ENCODE measurements at regions not wholly inside any gene's neighbourhood (a gene's known extent, or its start where the extent isn't known, plus 50 kb on each side); places are given as distances from the start of the nearest gene placed in this dataset.
"Not testable (repeated sequence)": the region's sequence is repeated elsewhere in the genome, so short reads cannot be mapped to it uniquely, and the experiment has no call there.

DNA sequence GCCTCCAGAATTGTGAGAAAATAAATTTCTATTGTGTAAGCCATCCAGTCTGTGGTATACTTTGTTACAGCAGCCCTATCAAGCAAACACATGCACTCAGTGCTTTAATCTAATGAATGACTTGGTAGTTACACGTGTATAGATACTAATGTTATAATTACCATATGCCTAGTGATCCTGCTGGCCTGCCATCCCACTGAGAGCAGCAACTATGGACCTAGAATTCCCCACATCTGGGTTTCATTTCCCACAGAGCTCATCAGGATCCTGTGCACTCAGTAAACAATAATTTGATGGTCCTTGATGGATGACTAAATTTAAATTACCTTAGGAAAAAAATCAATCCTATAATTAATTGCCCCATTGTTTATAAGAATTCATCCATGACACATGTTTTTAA, 86.5 kb upstream of the RGS1 start:
- TF ChIP-seq, protein P1, sequence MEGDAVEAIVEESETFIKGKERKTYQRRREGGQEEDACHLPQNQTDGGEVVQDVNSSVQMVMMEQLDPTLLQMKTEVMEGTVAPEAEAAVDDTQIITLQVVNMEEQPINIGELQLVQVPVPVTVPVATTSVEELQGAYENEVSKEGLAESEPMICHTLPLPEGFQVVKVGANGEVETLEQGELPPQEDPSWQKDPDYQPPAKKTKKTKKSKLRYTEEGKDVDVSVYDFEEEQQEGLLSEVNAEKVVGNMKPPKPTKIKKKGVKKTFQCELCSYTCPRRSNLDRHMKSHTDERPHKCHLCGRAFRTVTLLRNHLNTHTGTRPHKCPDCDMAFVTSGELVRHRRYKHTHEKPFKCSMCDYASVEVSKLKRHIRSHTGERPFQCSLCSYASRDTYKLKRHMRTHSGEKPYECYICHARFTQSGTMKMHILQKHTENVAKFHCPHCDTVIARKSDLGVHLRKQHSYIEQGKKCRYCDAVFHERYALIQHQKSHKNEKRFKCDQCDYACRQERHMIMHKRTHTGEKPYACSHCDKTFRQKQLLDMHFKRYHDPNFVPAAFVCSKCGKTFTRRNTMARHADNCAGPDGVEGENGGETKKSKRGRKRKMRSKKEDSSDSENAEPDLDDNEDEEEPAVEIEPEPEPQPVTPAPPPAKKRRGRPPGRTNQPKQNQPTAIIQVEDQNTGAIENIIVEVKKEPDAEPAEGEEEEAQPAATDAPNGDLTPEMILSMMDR (IDR thresholded peaks at IDR 0.05; ENCODE audit: borderline replicate concordance, control extremely low read depth, extremely low read depth, insufficient read depth, missing control alignments): no peak
- in situ Hi-C loops (cut with MboI; ENCODE audit: low sequenced_read_pairs, unreplicated experiment): no loop called here
- DNase-seq (ENCODE audit: low spot score): no peak

DNA sequence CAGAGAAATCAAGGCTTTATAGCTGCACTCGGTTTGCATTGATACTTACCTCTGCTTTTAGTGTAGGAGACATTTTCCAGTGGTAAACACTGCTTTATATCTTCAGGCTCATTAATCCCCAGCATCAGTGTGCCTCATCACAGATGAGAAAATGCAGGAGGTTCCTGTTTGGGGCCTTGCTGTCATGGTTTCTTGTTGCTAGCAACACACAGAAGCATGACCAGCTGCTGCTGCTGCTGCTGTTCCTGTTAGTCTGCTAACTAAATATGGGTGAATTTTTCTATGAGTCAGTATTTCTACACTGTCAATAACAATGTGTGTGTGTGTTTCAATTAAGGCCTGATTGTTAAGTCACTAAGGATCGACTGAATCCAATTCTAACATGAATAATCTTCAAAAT, 85.8 kb upstream of the RGS1 start:
- DNase-seq (ENCODE audit: low spot score): peak; percentile 11
- in situ Hi-C loops (cut with MboI; ENCODE audit: low sequenced_read_pairs, unreplicated experiment): no loop called here
- TF ChIP-seq, protein P1 (IDR thresholded peaks at IDR 0.05; ENCODE audit: borderline replicate concordance, control extremely low read depth, extremely low read depth, insufficient read depth, missing control alignments): no peak

DNA sequence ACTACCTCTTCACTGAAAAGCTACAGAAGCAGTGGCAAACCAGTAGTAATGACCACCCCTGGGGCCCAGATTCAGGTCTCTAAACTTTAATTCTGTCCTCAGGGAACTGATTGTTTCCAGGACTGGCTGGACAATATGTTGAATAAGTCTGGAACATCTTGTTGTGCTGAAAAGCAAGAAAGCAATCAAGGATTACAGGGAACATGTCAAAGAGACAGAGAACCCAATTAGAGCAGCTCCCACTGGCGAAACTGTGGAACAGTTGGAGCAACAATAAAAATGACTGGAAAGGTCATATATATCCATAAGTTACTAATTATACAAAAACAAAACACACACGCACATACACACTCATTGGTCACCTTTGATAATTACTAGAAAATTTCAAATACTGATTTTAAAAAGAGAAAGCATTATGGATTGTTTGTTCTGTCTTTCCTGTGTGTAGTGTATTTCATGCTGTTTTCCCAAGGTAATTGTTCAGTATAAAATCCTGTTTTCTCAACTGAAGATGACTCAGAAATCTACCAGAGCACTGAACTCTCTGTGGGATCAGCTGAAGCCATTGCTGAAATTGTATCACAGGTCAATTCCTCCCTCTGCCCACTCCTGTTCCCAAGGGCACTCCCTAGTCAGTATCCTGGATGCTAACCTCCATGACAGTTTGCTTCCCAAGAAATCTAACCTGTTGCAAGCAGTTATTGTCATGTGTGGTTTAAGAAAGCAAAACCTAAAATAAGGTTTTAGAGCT, 83.6 kb upstream of the RGS1 start:
- TF ChIP-seq, protein P1 (IDR thresholded peaks at IDR 0.05; ENCODE audit: borderline replicate concordance, control extremely low read depth, extremely low read depth, insufficient read depth, missing control alignments): no peak
- in situ Hi-C loops (cut with MboI; ENCODE audit: low sequenced_read_pairs, unreplicated experiment): no loop called here
- no peak for DNase-seq (ENCODE audit: low spot score)

DNA sequence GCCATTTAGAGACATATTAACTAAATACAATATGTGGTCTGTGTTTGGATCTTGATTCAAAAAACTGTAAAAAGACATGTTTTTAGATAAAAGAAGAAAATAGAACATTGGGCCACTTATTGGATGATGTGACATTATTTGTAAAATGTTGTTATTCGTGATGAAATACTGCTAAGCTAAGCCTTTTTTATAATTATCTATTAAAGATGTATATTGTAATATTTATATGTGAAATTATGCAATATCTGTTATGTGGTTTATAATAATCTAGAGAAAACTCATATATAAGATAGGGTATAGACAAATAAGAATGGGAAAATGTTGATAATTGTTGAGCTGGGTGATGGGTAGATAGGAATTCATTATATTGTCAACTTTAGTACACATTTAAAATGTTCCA, 82.0 kb upstream of the RGS1 start:
- in situ Hi-C loops (cut with MboI; ENCODE audit: low sequenced_read_pairs, unreplicated experiment): no loop called here
- TF ChIP-seq, protein P1 (IDR thresholded peaks at IDR 0.05; ENCODE audit: borderline replicate concordance, control extremely low read depth, extremely low read depth, insufficient read depth, missing control alignments): no peak
- no peak for DNase-seq (ENCODE audit: low spot score)

DNA sequence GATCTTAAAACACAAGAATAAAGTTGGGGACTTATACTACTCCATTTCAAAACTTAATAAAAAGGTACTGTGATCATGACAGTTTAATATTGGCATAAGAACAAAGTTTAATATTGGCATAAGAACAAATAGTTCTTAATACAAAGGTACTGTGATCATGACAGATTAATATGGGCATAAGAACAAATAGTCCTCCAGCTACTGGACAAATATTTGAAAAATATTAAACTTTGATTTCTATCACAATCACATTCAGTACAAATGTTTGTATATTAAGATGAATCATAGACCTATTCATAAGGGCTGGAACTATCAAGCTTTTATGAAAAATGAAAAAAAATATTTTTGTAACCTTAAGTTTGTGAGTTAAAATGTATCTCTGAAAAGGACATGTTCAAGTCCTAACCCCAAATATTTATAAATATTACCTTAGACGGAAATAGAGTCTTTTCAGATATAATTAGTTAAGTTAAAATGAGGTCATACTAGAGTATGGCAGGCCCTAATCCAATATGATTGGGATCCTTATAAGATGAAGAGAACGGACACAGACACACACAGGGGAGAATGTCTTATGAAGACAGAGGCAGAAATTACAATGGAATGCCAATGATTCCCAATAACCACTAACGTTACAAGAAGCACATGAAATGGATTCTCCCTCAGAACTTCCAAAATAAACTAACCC, 79.1 kb upstream of the RGS1 start:
- in situ Hi-C loops (cut with MboI; ENCODE audit: low sequenced_read_pairs, unreplicated experiment): no loop called here
- DNase-seq (ENCODE audit: low spot score): no peak

DNA sequence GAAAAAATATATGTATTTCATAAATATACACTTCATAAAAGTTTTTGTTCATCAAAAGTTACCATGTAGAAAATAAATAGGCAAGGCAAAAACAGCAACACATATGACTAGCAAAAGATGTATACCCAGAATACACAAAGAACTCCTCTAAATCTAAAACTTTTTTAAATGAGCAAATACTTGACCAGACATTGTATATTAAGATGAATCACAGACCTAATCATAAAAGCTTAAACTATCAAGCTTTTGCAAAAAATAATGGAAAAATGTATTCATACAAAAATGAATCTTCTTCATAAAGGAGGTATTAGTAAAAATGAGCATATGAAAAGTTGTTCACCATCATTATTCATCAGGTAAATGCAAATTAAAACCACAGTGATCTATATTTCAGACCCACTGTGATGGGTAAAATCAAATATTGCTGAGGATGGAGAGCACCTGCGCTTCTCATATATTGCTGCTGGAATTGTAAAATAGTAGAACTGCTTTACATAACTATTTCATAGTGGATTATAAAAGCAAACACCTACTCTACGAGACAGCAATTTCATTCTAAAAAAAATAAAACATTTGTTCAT, 78.3 kb upstream of the RGS1 start:
- TF ChIP-seq, protein P1 (IDR thresholded peaks at IDR 0.05; ENCODE audit: borderline replicate concordance, control extremely low read depth, extremely low read depth, insufficient read depth, missing control alignments): no peak
- DNase-seq (ENCODE audit: low spot score): no peak
- in situ Hi-C loops (cut with MboI; ENCODE audit: low sequenced_read_pairs, unreplicated experiment): no loop called here

More for the DNA sequence above, 79.1 kb upstream of the RGS1 start:
- TF ChIP-seq, protein P1 (IDR thresholded peaks at IDR 0.05; ENCODE audit: borderline replicate concordance, control extremely low read depth, extremely low read depth, insufficient read depth, missing control alignments): no peak

DNA sequence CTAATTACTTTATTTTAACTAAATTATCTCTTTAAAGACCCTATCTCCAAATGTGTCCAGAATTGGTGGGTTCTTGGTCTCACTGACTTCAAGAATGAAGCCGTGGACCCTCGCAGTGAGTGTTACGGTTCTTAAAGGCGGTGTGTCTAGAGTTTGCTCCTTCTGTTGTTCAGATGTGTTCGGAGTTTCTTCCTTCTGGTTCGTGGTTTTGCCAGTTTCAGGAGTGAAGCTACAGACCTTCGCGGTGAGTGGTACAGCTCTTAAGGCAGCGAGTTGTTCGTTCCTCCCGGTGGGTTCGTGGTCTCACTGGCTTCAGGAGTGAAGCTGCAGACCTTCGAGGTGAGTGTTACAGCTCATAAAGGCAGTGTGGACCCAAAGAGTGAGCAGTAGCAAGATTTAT, 77.5 kb upstream of the RGS1 start:
- in situ Hi-C loops (cut with MboI; ENCODE audit: low sequenced_read_pairs, unreplicated experiment); DNase-seq (ENCODE audit: low spot score): not testable (repeated sequence)

DNA sequence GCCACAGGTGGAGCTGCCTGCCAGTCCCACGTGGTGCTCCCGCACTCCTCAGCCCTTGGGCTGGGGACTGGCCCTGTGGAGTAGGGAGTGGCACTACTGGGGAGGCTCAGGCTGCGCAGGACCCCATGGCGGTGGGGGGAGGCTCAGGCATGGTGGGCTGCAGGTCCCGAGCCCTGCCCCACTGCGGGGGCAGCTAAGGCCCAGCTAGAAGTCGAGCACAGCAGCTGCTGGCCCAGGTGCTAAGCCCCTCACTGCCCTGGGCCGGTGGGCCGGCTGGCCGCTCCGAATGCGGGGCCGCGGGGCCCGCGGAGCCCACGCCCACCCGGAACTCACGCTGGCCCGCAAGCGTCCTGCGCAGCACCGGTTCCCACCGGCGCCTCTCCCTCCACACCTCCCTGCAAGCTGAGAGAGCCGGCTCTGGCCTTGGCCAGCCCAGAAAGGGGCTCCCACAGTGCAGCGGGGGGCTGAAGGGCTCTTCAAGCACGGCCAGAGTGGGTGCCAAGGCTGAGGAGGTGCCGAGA, 76.5 kb upstream of the RGS1 start:
- in situ Hi-C loops (cut with MboI; ENCODE audit: low sequenced_read_pairs, unreplicated experiment); DNase-seq (ENCODE audit: low spot score): not testable (repeated sequence)

DNA sequence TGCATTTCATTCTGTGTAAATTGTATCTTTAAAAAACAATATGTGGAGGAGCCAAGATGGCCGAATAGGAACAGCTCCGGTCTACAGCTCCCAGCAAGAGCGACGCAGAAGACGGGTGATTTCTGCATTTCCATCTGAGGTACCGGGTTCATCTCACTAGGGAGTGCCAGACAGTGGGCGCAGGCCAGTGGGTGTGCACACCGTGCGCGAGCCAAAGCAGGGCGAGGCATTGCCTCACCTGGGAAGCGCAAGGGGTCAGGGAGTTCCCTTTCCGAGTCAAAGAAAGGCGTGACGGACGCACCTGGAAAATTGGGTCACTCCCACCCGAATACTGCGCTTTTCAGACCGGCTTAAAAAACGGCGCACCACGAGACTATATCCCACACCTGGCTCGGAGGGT, 75.0 kb upstream of the RGS1 start:
- in situ Hi-C loops (cut with MboI; ENCODE audit: low sequenced_read_pairs, unreplicated experiment); DNase-seq (ENCODE audit: low spot score): not testable (repeated sequence)
